Posterior cingulate gyrus (tissue), 11 donors: ENCODE measurements at regions not wholly inside any gene's neighbourhood (a gene's known extent, or its start where the extent isn't known, plus 50 kb on each side); places are given as distances from the start of the nearest gene placed in this dataset.

Experiments
- DNase-seq, 10 donors: peaks; one replicate each; pipeline versions ENCODE4 v3.0.0 to v3.0.0-alpha.2; 2020 to 2021; ENCODE audit warnings: mixed read lengths in 3 of 10
- intact Hi-C: fragments of 100-400 bp; cut with DNase I; formaldehyde crosslinking; loops from one replicate; pipeline ENCODE4 v1.15.1; 2023

DNA sequence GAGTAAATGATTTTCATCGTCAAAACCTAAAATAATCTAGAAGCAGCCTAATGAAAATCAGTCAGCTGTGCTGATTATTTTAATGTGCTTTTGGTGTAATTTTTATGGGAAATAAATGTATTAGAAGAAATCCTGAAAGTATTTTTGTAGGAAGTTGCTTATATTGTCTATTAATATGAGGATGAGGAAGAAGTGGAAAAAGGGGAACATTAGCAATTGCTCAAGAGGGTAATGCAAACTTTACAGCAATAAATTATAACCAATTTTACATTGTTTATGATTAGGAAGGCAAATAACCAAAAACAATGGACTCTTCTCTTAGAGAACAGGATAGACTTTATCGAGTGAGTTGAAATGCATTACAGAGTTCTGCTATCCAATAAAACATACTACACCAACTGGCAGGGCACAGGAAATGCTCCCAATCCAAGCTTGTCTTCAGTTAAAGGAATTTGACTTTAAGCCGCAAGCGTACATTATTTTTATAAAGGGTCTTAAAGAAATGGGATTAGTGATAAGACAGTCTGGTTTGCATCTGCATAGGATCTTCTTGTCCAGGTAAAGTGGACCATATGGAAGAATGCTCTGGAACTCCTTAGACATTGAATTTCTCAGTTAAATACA, 374.8 kb downstream of the PDGFC start:
- no peak for DNase-seq
- intact Hi-C loops, result no loop called here

DNA sequence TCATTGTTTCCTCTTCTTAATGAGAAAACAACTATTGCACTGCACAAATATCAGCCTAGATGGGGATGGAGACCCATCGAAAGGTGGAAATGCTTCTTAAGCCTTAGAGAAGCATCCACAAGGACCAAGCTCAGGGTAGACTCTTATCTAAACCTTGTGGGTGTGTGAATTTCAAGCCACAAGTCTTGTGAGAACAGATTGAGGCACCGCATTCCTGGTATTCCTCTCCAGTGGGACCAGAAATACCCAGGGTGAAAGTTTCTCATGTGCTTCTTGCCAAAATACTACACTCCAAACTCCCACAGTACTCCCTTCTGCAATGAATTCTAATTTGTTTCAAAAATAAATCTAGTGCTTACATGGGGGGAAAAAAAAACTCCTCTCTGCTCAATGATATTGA, 375.6 kb downstream of the PDGFC start:
- intact Hi-C loops, result no loop called here
- peak in 1 of 10 donors; percentile 3 for DNase-seq

DNA sequence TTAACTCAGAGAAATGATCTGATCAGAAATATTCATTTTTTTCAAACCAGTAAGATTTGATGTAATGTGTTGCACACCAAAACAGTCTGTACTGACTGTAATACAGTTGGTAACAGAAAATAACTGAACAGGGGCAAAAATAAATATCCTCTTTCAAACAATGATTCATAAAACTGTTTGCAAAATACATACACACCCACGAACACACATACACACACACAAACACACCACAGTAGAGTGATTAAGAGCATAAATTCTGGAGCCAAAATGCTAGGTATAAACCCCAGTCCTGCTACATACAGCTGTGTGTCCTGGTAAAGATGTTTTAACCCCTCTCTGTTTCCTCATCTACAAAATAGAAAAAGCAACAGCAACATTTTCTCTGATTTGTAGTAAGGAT, 376.6 kb downstream of the PDGFC start:
- DNase-seq, result no peak
- intact Hi-C loops, result no loop called here

DNA sequence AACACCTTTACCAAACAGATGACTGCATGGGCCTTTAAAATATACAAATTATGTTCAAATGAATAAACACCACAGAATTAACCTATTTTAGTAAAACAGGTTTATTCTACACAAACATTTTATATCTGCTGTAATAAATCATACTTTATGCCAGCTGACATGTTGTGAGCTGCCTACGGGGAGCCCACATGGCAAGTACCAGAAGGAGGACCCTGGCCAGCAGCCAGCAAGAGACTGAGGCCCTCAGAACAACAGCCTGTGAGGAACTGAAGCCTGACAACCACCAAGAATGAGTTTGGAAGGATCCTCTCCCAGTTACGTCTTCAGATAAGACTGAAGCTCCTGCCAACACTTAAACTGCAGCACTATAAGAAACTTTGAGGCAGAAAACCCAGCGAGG, 377.0 kb downstream of the PDGFC start:
- intact Hi-C loops, result loop anchor here (5.0 kb wide), 2 partner anchors 373 to 453 kb away; no protein-coding TSS in a partner anchor
- peak; percentile 13 to 91 (median 44) for DNase-seq

DNA sequence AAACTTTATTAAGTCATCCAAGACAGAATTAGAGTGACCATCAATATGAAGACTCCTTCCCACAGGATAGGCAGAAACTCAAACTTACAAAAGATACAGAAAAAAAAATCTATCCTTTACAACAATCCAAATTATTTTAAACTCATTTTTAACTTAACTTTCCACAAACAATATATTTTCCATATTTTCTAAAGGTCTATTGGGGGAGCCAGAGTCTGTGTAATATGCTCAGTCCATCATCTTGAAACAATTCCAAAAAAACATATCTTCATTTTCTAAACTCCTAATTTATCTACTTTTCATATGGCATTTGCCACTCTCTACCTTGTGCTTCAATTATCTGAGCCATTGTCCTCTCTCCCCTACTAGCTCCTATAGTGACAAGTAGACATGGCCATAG, 378.1 kb downstream of the PDGFC start:
- DNase-seq, result no peak
- intact Hi-C loops, result loop anchor here (5.0 kb wide), 2 partner anchors 374 to 454 kb away; no protein-coding TSS in a partner anchor

DNA sequence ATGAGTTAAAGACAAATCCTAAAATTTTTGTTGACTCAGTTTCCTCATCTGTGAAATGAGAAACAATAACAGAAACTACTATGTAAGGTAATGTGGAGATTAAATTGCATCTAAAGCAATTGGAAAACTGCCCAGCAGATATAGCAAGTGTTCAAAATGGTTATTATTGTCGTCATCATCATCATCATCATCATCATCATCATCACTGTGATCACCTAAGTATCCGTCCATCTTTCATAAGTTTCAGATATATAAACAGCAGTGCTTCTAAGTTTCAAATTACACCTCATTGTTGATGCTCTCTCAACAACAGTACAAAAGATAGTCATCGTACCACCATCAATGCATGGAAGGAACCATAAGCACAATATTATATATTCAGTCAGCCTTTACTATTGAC, 379.9 kb downstream of the PDGFC start:
- intact Hi-C loops, result loop anchor here (5.0 kb wide), 2 partner anchors 376 to 456 kb away; no protein-coding TSS in a partner anchor
- no peak for DNase-seq

DNA sequence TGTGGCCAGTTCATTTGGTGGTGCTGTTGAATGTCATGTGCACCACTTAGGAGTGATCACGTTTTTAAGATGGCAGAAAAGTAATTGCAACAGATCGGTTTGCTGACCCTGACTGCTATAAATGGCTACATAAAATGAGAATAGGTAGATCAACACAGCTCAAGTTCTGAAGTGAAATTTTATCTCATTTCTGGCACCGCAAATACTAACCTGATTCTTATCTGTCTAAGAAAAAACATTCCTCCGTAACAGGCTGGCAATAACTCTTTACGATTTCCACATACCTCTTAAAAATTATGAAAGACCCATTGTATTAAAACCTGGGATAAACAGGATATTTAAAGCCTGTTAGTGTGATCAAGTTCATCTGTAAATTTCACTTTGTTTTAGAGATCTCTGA, 387.5 kb downstream of the PDGFC start:
- intact Hi-C loops, result no loop called here
- no peak for DNase-seq

DNA sequence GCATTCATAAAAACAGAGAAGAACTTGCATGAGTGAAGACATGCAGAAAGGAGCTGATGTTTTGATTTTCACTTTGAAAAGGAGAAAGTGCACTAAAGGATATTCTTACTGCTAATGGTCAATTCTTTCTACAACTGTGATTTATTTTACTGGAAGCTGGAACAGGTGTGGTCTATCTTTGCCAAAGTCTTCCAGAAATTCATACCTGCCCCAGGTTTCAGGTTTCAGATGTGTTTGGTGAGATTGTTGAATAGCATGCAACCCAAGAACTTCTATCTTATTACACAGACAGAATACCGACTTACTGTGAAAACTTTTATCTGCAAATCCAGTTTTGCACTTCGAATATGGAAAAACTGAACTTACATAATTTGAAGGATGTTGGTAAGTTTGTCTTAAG, 388.3 kb downstream of the PDGFC start:
- intact Hi-C loops, result no loop called here
- DNase-seq, result no peak

DNA sequence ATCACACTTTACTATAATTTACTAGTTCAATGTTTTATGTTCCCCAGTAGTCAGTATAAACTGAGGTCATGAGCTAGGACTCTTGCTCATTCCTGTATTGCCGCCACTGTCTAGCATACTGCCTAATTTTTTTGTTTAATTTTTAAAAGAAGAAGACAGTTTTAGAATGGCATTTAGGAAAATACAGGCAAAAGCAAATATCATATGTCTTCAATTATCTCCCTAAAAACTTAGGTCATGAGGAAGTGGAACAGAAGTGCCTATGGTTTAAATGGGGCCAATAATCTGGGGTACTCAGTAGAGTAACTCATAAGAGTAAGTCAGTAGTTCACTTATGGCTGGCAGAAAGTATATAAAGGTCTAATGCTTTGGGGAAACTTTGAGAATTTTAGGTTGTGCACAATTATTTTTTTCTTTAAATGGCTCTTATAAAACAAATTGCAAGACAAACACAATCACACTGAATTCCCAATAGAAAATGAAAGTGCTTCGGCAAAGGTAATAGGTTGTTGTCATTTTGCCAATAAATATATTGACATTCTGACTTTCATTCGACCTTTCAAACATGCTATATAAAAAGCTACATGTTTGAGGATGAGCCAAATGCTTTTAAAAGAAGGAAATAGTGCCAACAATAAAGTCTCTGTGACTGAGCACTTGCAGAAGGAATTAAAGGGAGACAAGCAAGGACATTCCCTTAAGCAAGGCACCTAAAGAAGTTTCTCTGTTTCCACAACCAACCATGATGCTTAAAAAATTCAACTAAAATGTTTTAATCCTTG, 390.1 kb downstream of the PDGFC start:
- DNase-seq, result no peak
- intact Hi-C loops, result no loop called here

DNA sequence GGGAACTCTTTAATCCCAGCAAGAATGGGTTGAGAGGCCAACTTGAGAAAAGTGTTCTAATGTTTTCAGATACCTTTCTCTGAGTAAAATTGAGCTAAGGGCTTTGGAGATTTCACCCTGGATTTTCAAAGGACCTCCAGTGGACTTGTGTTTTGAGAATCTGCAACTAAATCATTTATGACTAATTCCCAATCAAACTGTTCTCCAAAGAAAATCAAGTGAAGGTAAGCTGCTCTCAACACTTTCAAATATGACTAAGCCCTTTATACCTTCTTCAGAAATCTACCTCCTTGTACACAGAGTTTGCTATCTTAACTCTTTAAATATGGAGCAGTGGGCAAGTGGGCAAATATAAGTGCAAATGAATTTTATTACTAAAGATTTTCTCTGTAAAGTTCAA, 392.9 kb downstream of the PDGFC start:
- no peak for DNase-seq
- intact Hi-C loops, result no loop called here

DNA sequence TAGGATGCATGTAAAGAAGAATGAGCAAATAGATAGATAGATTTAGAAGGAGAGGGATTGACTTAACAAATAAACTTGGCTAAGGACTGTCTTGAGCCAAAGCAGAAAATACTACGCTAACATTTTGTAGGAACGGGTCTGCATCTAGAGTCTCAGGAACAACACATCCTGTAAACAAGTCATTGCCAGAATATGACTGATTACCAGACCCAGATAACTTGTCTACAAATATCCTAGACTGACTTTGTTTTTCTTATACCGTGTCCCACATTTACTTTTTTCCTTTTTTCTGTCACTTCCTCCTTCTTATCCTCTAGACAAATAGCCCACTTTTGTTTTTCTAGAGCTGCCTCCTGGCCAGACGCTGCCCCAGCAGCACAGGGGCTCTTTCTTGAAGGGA, 393.6 kb downstream of the PDGFC start:
- intact Hi-C loops, result no loop called here
- DNase-seq, result no peak

DNA sequence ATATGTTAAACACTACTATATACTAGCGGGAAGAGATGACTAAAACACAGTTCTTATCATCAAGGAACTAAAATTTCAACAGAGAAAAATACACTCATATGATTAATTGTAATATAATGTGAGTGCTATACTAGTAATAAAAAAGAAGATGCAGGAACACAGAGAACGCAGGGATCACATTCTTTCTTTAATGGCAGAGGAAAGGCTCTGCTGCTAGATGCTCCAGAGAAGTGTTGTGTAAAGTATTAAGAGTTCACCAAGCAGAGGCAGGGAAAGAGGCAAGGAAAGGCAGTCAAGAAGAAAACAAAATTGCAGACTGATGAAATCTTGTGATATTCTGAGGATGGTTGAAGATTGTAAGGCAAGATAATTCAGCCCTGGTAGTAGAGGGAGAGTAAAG, 394.7 kb downstream of the PDGFC start:
- no peak for DNase-seq
- intact Hi-C loops, result no loop called here

DNA sequence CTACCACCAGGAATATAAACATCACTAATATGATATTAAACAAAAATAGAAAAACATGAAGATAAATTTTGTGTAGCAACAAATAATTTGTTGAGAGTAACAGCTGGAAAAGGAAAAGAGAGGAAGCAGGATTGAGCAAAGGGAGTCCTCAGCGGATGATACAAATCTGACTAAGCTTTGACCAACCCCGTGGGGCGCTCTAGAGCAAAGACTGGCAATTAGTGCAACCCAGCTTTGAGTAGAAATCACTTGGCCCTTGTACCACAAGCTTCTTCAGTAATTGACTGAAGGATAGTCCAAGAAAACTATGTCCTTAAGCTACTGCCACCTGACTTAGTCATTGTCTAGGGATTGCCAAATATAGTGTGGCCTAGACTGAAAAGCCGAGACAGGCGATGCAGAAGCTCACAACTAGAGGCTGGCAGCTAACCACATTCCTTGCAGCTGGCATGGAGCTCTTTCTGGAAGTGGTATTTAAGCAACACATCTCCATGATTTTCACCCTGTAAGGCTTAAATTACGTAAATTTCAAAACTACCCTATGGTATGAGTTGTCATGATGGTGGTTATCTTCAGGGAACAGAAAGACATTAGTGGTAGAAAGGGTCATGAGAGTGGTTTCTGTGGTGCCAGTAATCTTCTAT, 396.0 kb downstream of the PDGFC start:
- DNase-seq, result no peak
- intact Hi-C loops, result no loop called here

DNA sequence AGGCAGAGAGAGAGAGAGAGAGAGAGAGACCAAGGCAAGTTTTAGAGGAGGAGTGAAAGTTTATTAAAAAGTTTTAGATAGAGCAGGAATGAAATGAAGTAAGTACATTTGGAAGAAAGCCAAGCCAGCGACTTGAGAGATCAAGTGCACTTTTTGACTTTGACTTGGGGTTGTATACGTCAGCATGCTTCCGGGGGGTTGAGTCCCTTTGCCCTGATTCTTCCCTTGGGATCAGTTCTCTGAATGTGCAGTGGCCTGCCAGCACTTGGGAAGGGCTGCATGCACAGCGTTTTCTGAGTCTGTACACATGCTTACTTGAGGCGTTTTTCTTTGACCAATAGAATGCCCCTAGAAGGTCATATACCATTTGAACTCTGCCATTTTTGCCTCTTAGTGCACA, 400.5 kb downstream of the PDGFC start:
- DNase-seq, result no peak
- intact Hi-C loops, result no loop called here

DNA sequence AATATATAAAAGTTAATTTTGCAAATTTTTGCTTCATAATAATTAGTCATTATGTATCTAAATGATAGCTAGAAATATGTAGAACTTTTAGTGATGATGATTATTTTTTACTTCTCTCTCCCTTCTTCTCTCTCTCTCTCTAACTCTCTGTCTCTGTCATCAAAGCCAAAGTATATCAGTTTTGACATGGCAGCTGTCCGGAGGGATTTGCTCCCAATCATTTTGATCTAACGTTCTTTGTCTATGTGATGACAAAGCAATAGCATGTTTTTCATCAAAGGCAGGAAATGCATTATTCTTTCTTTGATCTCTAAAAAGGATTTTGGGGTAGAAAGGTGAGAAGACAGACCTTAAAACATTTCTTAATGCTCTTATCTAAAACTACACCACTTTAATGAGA, 402.1 kb downstream of the PDGFC start:
- intact Hi-C loops, result no loop called here
- no peak for DNase-seq

DNA sequence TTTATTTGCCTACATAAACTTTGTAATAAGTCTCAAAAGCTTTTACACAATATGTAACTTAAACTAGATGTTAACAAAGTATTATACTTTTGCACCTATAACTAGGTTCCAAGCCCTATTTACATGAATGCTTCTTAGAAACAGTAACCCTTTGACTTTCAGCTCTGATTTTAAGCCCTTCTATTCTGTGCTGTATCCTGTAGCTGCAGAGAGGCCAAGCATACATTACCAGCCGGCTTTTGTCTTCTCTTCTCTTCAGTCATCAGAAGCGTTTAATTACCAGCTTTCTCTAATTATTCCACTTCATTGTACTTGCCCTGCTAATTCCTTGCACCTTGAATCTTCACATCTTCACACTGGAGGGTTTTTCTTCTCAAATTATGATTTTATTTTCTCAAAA, 403.1 kb downstream of the PDGFC start:
- intact Hi-C loops, result no loop called here
- DNase-seq, result no peak

DNA sequence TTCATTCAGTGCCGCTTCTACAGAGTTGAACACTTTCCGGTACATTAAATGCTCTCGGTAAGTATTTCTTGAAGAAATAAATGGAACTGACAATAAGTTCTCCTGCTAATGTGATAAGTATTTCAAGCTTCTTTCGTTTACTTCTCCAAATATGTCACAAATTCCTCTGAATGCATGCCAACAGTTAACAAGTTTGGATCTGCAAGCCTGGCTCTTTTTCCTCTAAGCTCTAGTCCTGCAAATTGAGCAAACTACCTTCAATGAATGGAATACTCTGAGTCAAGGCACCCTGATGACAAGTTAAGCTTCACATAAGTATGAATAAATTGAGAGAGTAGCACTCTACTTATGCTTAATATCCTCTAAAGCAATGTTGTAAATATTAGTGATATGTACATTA, 403.6 kb downstream of the PDGFC start:
- DNase-seq, result no peak
- intact Hi-C loops, result no loop called here

DNA sequence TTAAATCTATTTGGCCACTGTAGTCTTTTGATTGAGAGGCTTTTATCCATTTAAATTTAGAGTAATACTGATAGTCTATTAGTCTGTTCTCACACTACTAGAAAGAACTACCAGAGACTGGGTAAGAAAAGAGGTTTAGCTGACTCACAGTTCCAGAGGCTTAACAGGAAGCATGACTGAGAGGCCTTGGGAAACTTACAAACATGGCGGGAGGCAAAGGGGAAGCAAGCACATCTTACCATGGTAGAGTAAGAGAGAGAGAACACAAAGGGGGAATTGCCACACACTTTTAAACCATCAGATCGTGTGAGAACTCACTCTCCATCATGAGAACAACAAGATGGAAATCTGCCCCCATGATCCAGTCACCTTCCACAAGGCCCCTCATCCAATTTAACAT, 410.9 kb downstream of the PDGFC start:
- DNase-seq, result no peak
- intact Hi-C loops, result no loop called here

DNA sequence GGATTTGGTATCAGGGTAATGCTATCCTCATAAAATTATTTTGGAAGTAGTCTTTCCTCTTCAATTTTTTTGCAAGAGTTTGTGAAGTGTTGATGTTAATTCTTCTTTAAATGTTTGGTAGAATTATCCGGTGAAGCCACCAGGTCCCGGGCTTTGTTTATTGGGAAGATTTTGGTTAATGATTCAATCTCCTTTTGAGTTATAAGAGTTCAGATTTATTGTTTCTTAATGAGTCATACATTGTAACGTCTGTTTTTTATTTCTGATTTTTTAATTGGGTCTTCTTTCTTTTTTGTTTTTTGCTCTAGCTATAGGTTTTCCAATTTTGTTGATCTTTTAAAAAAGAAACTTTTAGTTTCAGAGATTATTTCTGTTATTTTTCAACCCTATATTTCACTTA, 412.3 kb downstream of the PDGFC start:
- intact Hi-C loops, result no loop called here
- DNase-seq, result no peak

DNA sequence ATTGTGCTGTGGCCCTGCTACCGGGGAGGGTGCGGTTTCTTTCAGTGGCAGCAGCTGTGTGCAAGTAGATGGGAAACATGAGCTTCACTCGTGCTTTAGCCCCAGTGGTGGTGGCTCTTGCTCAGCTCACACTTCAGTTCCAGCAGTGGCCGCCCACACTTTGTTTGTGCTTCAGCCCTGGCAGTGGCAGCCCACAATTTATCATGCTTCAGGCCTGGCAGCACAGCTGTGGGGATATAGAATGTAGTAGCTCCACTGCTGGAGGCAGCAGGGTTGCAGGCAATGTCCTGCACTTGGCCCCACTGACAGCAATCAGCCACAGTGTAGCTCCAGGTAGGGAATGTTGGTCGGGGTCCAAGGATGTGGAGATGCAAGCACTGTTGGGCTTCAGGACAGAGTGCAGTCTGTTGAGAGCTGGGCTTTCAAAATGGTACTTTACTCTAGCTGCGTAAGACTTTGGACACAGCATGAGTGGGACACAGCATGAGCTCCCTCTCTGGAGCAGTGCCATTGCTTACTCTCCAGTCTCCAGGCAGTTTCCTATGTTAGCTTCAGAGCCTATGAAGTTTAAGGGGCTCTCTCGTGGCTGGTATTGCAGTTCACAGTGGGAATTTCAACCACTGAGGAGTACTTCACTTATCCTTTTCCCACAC, 413.1 kb downstream of the PDGFC start:
- intact Hi-C loops, result no loop called here
- DNase-seq, result peak in 2 of 10 donors; percentile 9 to 75

DNA sequence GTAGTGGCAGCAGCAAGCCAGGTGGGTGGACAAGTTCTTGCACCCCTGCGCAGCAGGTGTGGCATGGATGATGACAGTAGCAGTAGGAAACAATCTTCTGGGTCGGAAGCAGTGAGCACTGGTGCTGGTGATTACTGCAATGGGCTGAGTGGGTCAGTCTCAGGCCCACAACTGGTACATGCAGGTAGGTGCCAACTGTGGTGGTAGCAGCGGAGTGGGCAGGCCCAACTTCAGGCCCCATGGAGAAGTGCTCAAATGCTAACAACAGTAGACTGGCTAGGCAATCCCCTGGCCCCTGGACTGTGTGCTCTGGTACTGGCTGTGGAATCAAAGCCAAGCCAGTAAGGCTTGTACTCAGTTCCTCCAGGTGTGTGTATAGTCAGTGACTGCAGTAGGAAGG, 413.7 kb downstream of the PDGFC start:
- no peak for DNase-seq
- intact Hi-C loops, result no loop called here
